ENCODE measurements at regions not wholly inside any gene's neighbourhood (a gene's known extent, or its start where the extent isn't known, plus 50 kb on each side); places are given as distances from the start of the nearest gene placed in this dataset.
"Not testable (repeated sequence)": the region's sequence is repeated elsewhere in the genome, so short reads cannot be mapped to it uniquely, and the experiment has no call there.

GRCh38 chr2:72078773-72079172 is 68.9 kb downstream of the CYP26B1 start:
- TF ChIP-seq, protein P1, sequence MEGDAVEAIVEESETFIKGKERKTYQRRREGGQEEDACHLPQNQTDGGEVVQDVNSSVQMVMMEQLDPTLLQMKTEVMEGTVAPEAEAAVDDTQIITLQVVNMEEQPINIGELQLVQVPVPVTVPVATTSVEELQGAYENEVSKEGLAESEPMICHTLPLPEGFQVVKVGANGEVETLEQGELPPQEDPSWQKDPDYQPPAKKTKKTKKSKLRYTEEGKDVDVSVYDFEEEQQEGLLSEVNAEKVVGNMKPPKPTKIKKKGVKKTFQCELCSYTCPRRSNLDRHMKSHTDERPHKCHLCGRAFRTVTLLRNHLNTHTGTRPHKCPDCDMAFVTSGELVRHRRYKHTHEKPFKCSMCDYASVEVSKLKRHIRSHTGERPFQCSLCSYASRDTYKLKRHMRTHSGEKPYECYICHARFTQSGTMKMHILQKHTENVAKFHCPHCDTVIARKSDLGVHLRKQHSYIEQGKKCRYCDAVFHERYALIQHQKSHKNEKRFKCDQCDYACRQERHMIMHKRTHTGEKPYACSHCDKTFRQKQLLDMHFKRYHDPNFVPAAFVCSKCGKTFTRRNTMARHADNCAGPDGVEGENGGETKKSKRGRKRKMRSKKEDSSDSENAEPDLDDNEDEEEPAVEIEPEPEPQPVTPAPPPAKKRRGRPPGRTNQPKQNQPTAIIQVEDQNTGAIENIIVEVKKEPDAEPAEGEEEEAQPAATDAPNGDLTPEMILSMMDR (IDR thresholded peaks at IDR 0.05; ENCODE audit: low read depth, low read length) = no peak
- Histone ChIP-seq H3K4me1 (no peaks in the 10 kb centered on the region), H3K36me3 (no peaks in the 10 kb centered on the region), H3K27me3 (no peaks in the 10 kb centered on the region), H3K9me3 (no peaks in the 10 kb centered on the region), H3K4me3 (ENCODE audit: low read depth, low read length) (no peak overlapping the region)
- DNase-seq = no peak

DNA sequence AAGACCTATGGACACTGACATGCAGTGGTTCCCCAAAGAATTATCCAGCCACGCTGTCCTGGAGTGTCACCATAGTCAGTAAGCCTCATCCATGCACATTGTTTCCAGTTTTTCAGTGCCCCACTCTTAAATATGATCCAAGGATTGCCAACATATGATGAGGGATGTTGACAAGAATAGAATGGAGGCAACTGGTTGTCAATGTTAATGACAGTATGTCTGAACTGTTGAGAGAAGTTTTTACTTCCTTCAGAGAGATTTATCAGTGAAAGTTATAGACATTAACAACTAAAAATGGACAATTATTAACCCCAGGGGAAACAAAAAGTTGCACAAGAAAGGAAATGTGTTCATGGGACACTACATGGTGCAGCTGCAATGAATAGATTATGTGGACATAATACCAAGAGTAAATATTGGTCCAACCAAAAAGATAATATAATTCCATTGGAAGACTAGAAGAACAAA is 69.9 kb downstream of the CYP26B1 start:
- Histone ChIP-seq H3K36me3 (no peaks in the 10 kb centered on the region), H3K9me3 (no peaks in the 10 kb centered on the region), H3K27me3 (no peaks in the 10 kb centered on the region), H3K4me1 (no peaks in the 10 kb centered on the region), H3K4me3 (ENCODE audit: low read depth, low read length) (no peak overlapping the region)
- no peak for DNase-seq
- TF ChIP-seq, protein P1 (IDR thresholded peaks at IDR 0.05; ENCODE audit: low read depth, low read length) = no peak

DNA sequence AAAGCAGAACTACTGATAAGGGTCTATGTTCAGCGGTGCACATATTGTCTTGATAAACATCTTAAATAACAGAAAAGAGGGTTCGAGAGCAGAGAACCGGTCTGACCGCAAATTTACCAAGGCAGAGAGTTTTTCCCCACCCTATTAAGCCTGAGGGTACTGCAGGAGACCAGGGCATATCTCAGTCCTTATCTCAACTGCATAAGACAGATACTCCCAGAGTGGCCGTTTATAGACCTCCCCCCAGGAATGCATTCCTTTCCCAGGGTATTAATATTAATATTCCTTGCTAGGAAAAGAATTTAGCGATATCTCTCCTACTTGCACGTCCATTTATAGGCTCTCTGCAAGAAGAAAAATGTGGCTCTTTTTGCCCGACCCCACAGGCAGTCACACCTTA is 74.3 kb downstream of the CYP26B1 start:
- H3K36me3 ChIP-seq; H3K4me3 ChIP-seq (ENCODE audit: low read depth, low read length); DNase-seq; H3K9me3 ChIP-seq; H3K4me1 ChIP-seq; H3K27me3 ChIP-seq: not testable (repeated sequence)

DNA sequence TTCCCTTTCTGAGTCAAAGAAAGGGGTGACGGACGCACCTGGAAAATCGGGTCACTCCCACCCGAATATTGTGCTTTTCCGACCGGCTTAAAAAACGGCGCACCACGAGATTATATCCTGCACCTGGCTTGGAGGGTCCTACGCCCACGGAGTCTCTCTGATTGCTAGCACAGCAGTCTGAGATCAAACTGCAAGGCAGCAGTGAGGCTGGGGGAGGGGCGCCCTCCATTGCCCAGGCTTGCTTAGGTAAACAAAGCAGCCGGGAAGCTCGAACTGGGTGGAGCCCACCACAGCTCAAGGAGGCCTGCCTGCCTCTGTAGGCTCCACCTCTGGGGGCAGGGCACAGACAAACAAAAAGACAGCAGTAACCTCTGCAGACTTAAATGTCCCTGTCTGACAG is 83.5 kb downstream of the CYP26B1 start:
- not testable (repeated sequence) for DNase-seq; H3K36me3 ChIP-seq; H3K4me1 ChIP-seq; H3K9me3 ChIP-seq; H3K27me3 ChIP-seq; H3K4me3 ChIP-seq (ENCODE audit: low read depth, low read length)

GRCh38 chr2:72062336-72062735 is 85.3 kb downstream of the CYP26B1 start:
- Histone ChIP-seq H3K4me1 (no peaks in the 10 kb centered on the region), H3K9me3 (no peaks in the 10 kb centered on the region), H3K36me3 (no peaks in the 10 kb centered on the region), H3K4me3 (ENCODE audit: low read depth, low read length) (no peak overlapping the region), H3K27me3 (no peaks in the 10 kb centered on the region)
- DNase-seq = no peak
- TF ChIP-seq, protein P1 (IDR thresholded peaks at IDR 0.05; ENCODE audit: low read depth, low read length) = no peak

DNA sequence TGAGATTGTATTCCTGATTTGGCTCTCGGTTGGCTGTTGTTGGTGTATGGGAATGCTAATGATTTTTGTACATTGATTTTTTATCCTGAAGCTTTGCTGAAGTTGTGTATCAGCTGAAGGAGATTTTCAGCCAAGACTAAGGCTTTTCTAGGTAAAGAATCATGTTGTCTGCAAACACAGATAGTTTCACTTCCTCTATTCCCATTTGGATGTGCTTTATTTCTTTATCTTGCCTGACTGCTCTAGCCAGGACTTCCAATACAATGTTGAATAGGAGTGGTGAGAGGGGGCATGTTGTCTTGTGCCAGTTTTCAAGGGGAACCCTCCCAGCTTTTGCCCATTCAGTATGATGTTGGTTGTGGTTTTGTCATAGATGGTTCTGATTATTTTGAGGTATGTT is 90.4 kb downstream of the CYP26B1 start:
- DNase-seq = no peak
- Histone ChIP-seq H3K4me1 (no peaks in the 10 kb centered on the region), H3K27me3 (no peaks in the 10 kb centered on the region), H3K9me3 (no peaks in the 10 kb centered on the region), H3K36me3 (no peaks in the 10 kb centered on the region), H3K4me3 (ENCODE audit: low read depth, low read length) (no peak overlapping the region)
- TF ChIP-seq, protein P1 (IDR thresholded peaks at IDR 0.05; ENCODE audit: low read depth, low read length) = no peak

GRCh38 chr2:72051971-72052505 is 95.6 kb downstream of the CYP26B1 start:
- no peak for DNase-seq
- Histone ChIP-seq H3K9me3 (no peaks in the 10 kb centered on the region), H3K4me1 (no peaks in the 10 kb centered on the region), H3K36me3 (no peaks in the 10 kb centered on the region), H3K27me3 (no peaks in the 10 kb centered on the region), H3K4me3 (ENCODE audit: low read depth, low read length) (no peak overlapping the region)
- TF ChIP-seq, protein P1 (IDR thresholded peaks at IDR 0.05; ENCODE audit: low read depth, low read length) = no peak

Data from BE2C (cell line).